HG03342 (cell line): ENCODE measurements at regions not wholly inside any gene's neighbourhood (a gene's known extent, or its start where the extent isn't known, plus 50 kb on each side); places are given as distances from the start of the nearest gene placed in this dataset.
"Not testable (repeated sequence)": the region's sequence is repeated elsewhere in the genome, so short reads cannot be mapped to it uniquely, and the experiment has no call there.

ENCODE experiments used
- ATAC-seq: cut with Tn5 transposase; IDR thresholded peaks from one replicate; pipeline ENCODE4 v1.9.1; 2021; ENCODE audit warnings: mild to moderate bottlenecking, moderate library complexity; ENCODE audit not compliant: unreplicated experiment

GRCh38 chr19:27733551-27734266, 1479.2 kb downstream of the UQCRFS1 start:
- ATAC-seq, result no peak

DNA sequence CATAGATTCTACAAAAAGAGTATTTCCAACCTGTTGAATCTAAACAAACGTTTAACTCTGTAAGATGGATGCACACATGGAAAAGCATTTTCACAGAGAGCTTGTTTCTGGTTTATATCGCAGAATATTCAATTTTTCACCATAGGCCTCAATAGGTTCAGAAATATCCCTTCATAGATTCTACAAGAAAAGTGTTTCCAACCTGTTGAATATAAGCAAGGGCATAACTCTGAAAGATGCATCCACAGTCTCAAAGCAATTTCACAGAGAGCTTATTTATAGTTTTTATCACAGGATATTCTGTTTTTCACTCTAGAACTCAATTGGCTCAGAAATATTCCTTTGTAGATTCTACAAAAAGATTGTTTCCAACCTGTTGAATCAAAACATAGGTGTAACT, 1483.6 kb downstream of the UQCRFS1 start:
- no peak for ATAC-seq

DNA sequence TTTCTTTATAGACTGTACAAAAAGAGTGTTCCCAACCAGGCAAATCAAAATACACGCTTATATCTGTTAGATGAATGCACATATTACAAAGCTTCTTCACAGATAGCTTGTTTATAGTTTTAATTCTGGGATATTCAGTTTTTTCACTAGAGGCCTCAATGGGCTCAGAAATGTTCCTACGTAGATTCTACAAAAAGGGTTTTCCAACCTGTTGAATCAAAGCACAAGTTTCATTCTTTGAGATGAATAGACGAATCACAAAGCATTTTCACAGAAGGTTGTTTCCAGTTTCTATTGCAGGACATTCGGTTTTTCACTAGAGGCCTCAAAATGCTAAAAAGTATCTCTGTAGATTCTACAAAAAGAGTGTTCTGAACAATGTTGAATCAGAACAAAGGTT, 1490.3 kb downstream of the UQCRFS1 start:
- ATAC-seq, result no peak

DNA sequence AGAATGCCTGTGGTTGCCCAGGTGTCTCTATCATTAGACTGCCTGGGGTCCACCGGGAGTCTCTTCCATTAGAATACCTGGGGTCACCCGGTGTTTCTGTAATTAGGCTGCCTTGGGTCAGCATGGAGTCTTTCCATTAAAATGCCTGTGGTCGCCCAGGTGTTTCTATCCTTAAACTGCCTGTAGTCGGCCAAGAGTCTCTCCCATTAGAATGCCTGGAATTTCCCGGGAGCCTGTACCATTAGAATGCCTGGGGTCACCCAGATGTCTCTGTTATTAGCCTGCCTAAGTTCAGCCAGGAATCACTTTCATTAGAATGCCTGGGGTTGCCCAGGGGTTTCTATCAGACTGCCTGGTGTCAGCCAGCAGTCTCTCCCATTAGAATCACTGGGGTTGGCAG, 1492.8 kb downstream of the UQCRFS1 start:
- no peak for ATAC-seq

DNA sequence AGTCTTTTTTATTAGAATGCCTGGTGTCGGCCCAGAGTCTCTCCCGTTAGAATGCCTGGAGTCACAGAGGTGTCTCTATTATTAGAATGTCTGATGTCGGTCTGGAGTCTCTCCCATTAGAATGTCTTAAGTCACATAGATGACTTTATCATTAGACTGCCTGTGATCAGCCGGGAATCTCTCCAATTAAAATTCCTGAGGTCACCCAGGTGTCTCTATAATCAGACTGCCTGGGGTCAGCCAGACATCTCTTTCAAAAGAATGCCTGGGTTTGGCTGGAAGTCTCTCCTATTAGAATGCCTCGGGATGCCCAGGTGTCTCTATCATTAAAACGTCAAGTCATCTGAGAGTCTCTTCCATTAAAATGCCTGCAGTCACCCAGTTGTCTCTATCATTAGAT, 1493.9 kb downstream of the UQCRFS1 start:
- ATAC-seq, result no peak

DNA sequence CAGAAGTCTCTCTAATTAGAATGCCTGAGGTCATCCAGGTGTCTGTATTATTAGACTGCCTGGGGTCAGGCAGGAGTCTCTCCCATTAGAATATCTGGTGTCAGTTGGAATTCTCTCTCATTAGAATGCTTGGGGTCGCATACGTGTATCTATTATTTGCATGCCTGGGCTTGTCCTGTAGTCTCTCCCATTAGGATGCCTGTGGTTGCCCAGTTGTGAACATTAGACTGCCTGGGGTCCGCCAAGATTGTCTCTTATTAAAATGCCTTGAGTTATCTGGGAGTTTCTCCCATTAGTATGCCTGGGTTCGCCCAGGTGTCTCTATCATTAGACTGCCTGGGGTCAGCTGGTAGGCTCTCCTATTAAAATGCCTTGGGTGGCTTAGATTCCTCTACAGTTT, 1494.7 kb downstream of the UQCRFS1 start:
- ATAC-seq, result no peak

GRCh38 chr19:27717825-27718224, 1495.1 kb downstream of the UQCRFS1 start:
- no peak for ATAC-seq

- no peak for ATAC-seq
These were observed 1496.0 kb downstream of the UQCRFS1 start for GRCh38 chr19:27716922-27717321.

DNA sequence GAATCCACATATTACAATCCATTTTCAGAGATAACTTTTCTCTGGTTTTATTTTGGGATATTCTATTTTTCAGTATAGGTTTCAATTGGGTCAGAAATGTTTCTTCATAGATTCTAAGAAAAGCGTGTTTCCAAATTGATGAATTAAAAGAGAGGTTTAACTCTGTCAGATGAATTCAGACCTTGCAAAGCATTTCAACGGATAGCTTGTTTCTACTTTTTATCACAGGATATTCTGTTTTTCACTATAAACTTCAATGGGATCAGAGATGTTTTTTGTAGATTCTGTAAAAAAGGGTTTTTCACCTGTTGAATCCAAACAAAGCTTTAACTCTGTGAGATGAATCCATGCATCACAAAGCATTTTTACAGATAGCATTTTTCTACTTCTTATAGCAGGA, 1498.1 kb downstream of the UQCRFS1 start:
- no peak for ATAC-seq

DNA sequence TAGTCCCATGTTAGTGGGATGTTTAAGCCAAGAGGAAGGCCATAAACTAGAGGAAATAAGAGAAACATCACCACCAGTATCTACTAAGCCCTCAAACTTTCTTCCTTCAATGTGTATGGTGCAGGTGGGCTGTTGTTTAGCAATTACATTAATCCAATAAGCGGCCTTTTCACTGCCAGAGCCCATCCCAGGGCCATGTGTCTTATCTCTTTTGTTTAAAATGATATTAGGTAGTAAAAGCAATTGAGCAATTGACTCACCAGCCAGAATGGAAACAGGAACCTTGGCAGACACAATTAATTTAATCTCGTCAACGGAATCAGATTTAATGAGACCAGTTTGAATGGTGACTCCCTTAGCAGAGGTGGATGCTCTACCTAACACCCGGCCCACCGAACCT, 1503.5 kb downstream of the UQCRFS1 start:
- ATAC-seq, result no peak

GRCh38 chr19:27708986-27709385, 1504.0 kb downstream of the UQCRFS1 start:
- not testable (repeated sequence) for ATAC-seq

DNA sequence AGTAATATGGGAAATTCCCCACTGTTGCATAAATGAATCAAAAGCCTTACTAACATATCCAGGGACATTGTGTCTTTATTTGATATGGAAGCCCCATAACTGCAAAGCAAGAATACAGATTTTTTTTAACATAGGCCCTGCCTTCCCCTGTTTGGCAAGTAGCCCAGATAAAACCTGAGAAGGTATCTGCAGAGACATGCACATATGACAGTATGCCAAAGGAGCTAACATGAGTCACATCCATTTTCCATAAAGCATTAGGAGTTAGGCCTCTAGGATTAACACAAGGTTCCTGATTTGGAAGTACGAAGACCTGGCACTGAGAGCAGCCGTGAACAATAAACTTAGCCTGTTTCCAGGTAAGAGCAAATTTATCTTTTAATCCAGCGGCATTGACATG, 1505.9 kb downstream of the UQCRFS1 start:
- not testable (repeated sequence) for ATAC-seq

DNA sequence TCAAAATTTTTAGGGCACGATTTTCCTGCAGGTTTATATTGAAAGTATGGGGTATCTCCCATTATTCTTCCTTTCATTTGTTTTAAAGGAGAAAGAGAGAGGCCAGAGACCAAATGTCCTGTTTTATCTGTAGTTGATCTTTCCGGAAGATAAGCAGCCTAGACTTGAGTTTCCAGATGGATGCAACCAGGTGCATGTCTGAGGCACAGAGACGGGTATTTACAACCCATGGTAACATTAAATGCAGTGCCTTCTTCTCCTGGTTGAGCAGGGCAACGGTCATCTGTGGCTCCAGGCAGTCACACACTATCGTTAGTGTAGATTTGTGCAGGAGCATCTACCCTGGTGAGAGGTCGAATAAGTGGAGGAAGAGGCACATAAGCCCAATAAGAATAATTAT, 1507.1 kb downstream of the UQCRFS1 start:
- ATAC-seq, result no peak

DNA sequence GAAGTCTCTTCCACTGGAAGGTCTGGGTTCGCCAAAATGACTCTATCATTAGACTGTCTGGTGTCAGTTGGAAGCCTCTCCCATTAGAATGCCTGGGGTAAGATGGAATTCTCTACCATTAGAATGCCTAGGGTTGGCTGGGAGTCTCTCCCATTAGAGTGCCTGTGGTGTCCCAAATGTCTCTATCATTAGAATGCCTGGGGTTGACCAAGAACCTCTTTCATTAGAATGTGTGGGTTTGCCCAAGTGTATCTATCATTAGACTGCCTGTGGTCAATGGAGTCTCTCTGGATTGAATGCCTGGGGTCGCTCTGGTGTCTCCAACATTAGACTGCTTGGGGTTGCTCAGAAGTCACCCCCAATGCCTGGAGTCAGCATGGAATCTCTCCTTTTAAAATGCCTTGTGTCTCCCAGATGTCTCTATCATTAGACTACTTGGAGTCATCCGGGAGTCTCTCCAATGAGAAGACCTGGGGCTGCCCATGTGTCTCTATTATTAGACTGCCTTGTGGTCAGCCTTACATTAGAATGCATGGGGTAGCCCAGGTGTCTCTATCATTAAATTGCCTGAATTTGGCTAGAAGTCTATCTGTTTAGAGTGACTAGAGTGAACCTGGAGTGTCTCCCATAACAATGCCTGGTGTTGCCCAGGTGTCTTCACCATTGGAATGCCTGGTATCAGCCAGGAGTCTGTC, 1518.4 kb downstream of the UQCRFS1 start:
- no peak for ATAC-seq

- ATAC-seq, result no peak
These were observed 1521.0 kb downstream of the UQCRFS1 start for GRCh38 chr19:27691991-27692390.

DNA sequence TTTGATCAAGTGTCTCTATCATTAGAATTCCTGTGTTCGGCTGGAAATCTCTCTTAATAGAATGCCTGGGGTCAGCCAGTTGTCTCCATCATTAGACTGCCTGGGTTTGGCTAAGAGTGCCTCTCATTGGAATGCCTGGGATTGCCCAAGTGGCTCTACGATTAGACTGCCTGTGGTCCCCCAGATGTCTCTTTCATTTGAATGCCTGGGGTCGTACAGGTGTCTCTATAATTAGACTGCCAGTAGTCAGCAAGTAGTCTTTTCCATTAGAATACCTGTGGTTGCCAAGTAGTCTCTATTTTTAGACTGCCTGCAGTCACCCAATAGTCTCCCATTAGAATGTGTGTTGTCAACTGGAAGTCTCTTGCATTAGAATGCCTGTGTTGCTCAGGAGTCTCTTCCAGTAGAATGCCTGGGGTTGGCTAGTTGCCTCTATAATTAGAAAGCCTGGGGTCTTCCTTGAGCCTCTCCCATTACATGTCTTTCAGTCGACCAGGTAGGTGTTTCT, 1523.2 kb downstream of the UQCRFS1 start:
- no peak for ATAC-seq

GRCh38 chr19:27684293-27684692, 1528.7 kb downstream of the UQCRFS1 start:
- no peak for ATAC-seq

DNA sequence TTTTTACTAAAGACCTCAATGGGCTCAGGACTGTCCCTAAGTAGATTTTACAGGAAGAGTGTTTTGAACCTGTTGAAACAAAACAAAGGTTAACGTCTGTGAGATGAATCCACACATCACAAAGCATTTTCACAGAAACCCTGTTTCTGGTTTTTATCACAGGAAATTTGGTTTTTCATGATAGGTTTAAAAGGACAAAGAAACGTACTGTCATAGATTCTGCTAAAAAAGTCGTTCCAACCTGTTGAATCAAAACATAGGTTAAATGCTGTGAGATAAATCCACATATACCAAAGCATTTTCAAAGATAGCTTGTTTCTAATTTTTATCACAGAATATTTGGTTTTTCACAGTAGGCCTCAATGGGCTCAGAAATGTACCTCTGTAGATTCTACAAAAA, 1531.0 kb downstream of the UQCRFS1 start:
- no peak for ATAC-seq

DNA sequence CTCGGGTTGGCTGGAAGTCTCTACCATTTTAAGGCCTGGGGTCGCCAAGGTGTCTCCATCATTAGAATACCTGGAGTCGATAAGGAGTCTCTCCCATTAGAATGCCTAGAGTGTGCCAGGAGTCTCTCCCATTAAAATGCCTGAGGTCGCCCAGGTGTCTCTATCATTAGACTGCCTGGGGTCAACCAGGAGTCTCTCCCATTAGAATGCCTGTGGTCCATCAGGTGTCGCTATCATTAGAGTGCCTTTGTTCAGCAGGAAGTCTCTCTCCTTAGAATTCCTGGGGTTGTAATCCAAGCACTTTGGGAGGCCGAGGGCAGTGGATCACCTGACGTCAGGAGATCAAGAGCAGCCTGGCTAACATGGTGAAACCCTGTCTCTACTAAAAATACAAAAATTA, 1533.0 kb downstream of the UQCRFS1 start:
- no peak for ATAC-seq

GRCh38 chr19:27679399-27679798, 1533.6 kb downstream of the UQCRFS1 start:
- ATAC-seq, result no peak

- ATAC-seq, result no peak
These were observed 1536.1 kb downstream of the UQCRFS1 start for GRCh38 chr19:27676877-27677276.

DNA sequence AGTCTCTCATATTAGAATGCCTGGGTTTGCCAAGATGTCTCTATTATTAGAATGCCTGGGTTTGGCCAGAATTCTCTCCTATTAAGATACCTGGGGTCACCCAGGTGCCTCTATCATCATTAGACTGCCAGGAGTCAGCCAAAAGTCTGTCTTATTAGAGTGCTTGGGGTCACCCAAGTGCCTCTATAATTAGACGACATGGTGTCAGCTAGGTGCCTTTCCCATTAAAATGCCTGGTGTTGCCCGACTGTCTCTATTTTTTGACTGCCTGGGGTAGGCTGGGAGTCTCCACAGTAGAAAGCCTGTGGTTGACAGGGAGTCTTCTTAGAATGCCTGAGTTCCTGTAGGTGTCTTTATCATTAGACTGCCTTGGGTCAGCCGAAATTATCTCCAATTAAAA, 1536.6 kb downstream of the UQCRFS1 start:
- no peak for ATAC-seq
